ENCODE measurements at regions not wholly inside any gene's neighbourhood (a gene's known extent, or its start where the extent isn't known, plus 50 kb on each side); places are given as distances from the start of the nearest gene placed in this dataset.

DNA sequence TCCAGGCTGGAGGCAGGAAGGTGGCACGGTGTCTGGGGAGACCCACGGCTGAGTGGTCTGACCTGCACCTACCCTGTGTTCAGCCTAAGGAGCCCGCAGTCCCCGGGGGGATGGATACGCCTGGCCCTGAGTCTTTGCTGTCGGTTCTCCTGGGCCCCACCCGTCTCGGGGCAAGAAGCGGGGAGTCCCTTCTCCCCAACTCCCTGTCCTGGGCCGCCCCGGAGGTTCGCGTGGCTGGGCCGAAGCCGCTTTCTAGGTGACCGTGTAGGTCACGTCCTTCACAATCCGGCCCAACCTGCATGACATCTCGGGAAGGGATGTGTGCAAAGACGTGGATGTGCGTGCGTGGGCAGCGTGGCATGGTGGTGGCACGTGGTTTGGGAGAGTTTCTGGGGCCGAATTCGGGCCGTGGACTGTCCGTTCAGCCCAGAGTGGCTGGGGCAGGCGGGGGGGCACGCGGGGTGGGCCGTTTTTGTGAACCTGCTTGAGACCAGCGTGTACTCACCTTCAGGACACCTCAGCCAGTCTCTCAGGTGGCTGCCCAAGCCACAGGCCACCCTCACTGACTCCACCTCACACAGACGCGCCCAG is 103.3 kb downstream of the PTPRS start:
- TF ChIP-seq POLR2A (IDR thresholded peaks at IDR 0.05; ENCODE audit: low read depth, low read length) = no peak
- no peak for DNase-seq (ENCODE audit: insufficient read length, low spot score)
- no peak for FAIRE-seq

DNA sequence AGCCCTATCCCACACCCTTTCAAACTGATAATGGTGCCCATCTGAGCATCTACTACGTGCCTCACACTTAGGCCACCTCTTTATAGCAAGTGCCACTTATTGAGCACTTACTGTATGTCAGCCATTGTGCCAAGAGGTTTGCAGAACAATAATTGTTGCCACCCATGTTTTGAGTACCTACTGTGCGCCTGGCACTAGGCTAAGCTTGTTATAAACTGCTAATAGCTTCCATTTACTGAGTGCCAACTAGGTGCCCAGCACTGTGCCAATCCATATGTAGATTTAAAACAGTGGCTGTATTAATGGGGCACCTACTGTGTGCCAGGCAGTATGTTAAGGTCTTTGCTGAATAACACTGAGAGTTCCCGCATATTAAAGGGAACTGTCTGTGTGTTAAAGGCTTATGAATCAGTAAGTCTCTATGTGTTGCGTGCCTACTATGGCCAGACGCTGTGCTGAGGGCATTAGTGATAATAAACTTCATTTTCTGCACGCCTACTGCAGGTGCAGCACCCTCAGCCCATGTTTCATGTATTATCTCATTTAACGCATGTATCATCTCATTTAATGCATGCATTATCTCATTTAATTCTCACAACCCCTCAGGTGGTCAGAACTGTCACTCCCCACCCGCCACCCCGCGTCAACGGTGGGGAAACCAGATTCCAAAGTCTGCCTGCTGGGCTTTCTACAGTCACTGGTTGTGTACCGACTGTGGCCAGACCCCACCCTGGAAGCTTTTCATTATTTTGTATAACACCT is 105.0 kb downstream of the PTPRS start:
- no peak for FAIRE-seq
- no peak for DNase-seq (ENCODE audit: insufficient read length, low spot score)
- no peak for TF ChIP-seq POLR2A (IDR thresholded peaks at IDR 0.05; ENCODE audit: low read depth, low read length)

DNA sequence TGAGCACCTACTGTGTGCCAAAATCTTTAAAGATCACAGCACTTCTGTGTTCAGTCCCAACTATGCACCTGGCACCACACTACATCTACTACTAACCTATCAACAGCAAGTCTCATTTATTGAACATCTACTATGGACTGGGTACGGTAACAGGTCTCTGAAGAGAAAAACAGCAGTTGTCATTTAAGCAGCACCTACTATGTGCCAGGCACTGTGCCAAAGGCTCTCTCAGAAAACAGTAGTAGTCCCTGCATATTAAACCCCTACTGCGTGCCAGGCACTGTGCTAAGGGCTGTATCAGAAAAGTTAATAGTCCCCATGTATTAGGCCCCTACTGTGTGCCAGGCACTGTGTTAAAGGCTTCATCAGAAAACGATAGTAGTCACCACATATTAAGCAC is 106.2 kb downstream of the PTPRS start:
- FAIRE-seq = no peak
- no peak for TF ChIP-seq POLR2A (IDR thresholded peaks at IDR 0.05; ENCODE audit: low read depth, low read length)
- no peak for DNase-seq (ENCODE audit: insufficient read length, low spot score)

DNA sequence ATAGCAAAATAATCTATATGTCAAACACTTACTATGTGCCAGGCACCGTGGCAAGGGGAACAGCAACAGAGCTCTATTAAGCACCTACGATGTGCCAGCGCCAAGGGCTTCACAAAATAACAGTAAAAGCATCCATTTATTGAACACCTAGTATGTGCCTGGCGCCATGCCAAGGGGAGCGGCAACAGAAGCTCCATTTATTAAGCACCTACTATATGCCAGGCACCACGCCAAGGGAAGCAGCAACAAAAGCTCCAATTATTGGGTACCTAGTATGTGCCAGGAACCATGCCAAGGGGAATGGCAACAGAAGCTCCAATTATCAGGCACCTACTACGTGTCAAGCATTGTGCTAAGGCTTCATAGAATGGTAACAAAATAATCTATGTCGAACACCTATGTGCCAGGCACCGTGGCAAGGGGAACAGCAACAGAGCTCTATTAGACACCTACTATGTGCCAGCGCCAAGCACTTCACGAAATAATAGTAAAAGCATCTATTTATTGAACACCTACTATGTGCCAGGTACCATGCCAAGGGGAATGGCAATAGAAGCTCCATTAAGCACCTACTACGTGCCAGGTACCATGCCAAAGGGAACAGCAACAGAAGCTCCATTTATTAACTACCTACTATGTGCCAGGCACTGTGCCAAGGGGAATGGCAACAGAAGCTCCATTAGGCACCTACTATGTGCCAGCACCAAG is 107.7 kb downstream of the PTPRS start:
- DNase-seq (ENCODE audit: insufficient read length, low spot score) = no peak
- no peak for TF ChIP-seq POLR2A (IDR thresholded peaks at IDR 0.05; ENCODE audit: low read depth, low read length)
- FAIRE-seq = no peak

DNA sequence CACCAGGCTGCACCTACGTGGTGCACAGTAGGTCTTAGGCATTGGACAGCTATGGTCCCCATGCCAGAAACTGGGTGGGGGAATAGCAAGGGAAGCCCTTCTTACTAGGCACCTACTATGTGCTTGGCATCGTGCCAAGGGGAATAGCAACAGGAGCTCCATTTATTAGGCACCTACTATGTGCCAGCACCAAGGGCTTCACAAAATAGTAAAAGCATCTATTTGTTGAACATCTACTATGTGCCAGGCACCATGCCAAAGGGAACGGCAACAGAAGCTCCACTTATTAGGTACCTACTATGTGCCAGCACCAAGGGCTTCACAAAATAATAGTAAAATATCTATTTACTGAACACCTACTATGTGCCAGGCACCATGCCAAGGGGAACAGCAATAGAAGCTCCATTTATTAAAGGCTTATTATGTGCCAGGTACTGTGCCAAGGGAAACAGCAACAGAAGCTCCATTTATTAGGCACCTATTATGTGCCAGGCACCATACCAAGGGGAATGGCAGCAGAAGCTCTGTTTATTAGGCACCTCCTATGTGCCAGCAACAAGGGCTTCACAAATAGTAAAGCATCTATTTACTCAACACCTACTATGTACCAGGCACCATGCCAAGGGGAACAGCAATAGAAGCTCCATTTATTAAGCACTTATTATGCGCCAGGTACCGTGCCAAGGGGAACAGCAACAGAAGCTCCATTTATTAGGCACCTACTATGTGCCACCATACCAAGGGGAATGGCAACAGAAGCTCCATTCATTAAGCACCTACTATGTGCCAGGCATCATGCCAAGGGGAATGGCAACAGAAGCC is 108.5 kb downstream of the PTPRS start:
- DNase-seq (ENCODE audit: insufficient read length, low spot score) (no peak), FAIRE-seq (no peak)
- TF ChIP-seq POLR2A (IDR thresholded peaks at IDR 0.05; ENCODE audit: low read depth, low read length) = no peak

DNA sequence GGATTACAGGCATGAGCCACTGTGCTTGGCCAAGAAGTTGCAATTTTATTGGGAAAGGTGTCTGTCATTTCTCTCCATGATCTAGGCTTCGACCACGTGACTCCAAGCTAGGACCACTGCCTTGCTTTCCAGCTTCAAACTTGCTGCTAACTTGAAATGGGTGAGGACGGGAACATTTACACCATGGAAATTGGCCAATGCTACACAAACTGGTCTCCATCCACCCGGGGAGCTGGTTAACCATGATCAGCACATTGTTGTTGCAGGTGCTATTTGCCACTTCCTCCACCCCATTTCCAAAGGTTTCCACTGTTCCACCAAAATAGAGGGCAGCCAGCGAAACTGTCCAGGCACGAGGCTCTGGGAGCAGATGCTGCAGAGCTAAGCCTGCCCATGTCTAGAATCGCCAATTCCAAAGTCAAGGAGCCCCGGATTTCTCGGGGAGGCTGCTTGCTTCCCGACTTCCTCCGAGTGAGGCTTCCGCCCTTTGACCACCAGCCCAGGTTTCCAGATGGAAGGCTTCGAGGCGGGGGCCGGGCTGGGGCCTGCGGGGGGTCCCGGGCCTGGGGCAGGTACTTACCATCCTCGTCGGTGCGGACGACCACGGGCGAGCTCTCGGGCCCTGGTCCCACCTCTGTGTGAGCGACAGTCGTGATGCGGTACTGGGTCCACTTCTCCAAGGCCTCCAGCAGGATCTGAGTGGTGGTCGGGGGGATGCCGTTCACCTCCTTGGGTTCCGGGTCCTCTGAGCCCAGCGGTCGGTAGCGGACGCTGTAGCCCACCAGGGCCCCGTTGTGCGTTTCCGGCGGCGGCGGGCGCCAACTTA is 109.7 kb downstream of the PTPRS start:
- FAIRE-seq = no peak
- no peak for TF ChIP-seq POLR2A (IDR thresholded peaks at IDR 0.05; ENCODE audit: low read depth, low read length)
- DNase-seq (ENCODE audit: insufficient read length, low spot score) = no peak

DNA sequence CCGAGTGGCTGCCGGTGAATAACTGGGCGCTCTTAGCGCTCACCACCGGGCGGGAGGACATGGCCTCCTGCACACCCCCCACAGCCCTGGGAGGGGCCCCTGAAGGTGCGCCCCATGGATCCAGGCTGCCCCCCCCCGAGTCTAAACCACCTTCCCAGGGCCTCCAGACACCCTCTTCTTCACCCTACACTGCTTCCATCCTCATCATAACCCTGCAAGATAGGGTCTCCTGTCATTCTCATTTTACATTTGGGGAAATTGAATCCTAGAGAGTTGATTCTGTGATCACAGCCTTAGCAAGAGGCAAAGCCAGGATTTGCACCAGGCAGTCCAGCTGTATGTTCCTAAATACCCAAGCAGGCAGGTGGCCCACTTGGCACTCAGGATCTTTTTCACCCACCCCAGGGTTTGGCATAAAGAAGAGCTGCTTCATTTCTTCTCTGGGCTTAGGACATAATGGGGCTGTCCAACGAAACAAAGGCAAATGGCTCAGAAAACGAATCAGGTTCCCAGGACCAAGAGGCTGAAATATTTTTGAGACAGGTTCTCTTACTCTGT is 110.8 kb downstream of the PTPRS start:
- TF ChIP-seq POLR2A (IDR thresholded peaks at IDR 0.05; ENCODE audit: low read depth, low read length) = no peak
- no peak for DNase-seq (ENCODE audit: insufficient read length, low spot score)
- FAIRE-seq = no peak

DNA sequence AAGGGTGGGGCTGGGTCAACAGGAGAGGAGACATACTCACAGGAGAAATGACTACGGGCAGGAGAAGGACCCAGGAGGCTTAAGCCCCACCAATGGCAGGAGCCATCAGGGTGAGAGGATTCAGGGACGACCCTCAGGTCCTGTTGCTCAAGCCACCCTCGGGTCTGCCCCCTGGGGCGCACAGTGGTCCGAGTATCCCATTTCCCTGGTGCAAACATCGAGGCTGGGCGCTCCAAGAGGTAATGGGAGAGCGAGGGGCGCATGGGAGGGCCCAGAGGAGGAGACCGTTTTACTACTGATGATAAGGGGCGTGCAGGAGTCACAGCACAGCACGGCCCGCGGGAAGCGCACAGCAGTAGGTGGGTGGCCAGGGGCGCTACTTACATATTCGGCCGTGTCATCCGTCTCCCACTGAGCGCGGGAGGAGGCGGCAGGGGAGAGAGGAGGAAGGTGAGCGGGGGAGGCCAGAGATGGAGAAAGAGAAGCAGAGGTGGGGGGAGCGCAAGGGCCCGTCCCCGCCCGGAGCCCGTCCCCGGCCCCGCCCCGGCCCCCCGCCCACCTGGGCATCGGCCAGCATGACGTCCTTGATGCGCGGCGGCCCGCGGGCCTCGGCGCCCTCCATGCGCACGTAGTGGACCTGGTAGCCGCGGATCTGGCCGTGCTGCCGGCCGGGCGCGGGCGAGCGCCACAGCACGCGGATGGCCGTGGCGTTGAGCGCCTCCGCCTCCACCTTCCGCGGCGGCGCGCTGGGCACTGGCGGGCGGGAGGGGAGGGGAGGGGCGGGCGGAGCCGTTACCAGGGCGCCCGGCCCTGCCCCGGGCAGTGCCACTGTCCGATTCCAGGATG is 111.5 kb downstream of the PTPRS start:
- no peak for TF ChIP-seq POLR2A (IDR thresholded peaks at IDR 0.05; ENCODE audit: low read depth, low read length)
- DNase-seq (ENCODE audit: insufficient read length, low spot score) (no peak), FAIRE-seq (no peak)

DNA sequence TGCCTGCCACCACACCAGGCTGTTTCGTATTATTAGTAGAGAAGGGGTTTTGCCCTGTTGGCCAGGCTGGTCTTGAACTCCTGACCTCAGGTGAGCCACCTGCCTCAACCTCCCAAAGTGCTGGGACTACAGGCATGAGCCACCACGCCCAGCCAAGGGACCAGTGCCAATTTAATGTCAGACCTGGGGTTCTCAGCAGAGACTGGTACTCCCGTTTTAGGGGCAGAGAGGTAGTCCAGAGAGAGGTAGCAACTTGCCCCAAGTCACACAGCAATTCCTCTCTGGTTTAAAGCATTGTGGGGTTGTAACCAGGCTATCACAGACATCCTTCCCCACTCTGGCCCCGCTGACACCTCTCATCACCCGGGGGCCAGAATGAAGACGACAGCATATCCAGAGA is 112.1 kb downstream of the PTPRS start:
- no peak for FAIRE-seq
- TF ChIP-seq POLR2A (IDR thresholded peaks at IDR 0.05; ENCODE audit: low read depth, low read length) = no peak
- no peak for DNase-seq (ENCODE audit: insufficient read length, low spot score)

DNA sequence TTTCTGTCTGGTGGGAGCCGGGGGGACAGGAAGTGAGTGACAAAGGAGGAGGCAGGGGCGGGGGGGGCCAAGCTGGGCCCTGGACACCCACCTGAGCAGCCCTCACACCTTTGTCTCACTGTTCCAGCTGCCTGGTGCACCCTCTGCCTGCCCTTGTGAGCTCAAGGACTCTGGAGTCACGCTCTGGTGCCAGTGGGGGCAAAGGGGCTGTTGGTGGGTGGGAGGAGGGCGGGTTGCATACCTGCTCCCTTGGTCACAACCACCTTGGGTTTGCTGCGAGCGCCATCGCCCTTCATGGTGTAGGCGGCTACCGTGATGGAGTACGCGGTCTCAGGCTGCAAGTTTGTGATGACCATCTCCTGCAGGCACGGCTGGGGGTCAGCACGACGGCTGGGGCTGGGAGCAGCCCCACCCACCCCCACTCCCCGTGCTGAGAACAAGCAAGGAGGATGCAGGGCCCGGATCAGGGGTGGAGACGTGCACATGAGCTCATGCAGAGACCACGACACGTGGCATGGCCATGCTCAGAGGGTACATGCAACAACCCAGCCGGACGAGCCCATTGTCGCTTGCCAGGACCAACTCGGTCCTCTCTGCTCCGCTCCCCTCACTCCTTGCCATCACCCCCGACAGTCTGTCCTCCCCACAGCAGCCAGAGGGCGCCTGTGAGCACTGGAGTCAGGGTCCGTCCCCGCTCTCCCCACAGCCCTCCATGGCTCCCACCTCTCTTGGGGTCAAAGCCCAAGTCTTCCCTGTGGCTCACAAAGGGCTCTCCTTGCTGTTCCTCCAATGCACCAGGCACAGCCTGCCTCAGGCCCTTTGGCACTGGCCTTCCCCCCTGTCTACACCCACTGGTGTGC is 114.9 kb downstream of the PTPRS start:
- no peak for DNase-seq (ENCODE audit: insufficient read length, low spot score)
- TF ChIP-seq POLR2A (IDR thresholded peaks at IDR 0.05; ENCODE audit: low read depth, low read length) = no peak
- FAIRE-seq = no peak

DNA sequence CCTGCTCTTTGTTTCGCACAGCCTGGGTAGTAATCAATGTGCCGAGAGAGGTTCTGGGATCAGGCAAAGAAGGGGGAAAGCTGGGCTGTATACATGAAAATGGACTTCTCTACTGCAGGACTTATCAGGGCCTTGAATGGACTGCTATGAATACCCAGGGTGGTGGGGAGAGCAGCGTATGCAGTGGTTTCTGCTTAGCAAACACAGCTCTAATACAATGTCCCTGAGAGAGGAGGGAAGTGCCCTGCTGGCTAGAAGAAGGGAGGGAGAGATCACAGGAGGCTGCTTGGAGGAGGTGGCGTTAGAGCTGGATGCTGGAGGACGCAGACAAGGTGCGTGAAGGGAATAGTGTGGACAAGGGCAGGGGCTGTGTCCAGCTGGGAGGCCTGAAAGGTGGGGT is 116.1 kb downstream of the PTPRS start:
- no peak for DNase-seq (ENCODE audit: insufficient read length, low spot score)
- FAIRE-seq = no peak
- no peak for TF ChIP-seq POLR2A (IDR thresholded peaks at IDR 0.05; ENCODE audit: low read depth, low read length)

Measured in H54 (cell line).